Urinary bladder (tissue), 3 donors: ENCODE measurements at regions not wholly inside any gene's neighbourhood (a gene's known extent, or its start where the extent isn't known, plus 50 kb on each side); places are given as distances from the start of the nearest gene placed in this dataset.

Source experiments
- DNase-seq: peaks from one replicate; pipeline ENCODE4 v3.0.0-alpha.2; 2015; ENCODE audit errors: extremely low spot score
- H3K27ac ChIP-seq: one replicate; pipeline ENCODE4 v1.5.1; 2013; ENCODE audit warnings: low read depth, mild to moderate bottlenecking, moderate library complexity
- H3K36me3 ChIP-seq: one replicate; pipeline ENCODE4 v1.6.1; 2013; ENCODE audit warnings: mild to moderate bottlenecking, moderate library complexity; ENCODE audit not compliant: insufficient read depth
- H3K4me1 ChIP-seq: one replicate; pipeline ENCODE4 v1.6.1; 2013; ENCODE audit warnings: mild to moderate bottlenecking, moderate library complexity; ENCODE audit not compliant: insufficient read depth
- H3K4me3 ChIP-seq: one replicate; pipeline ENCODE4 v1.5.1; 2013; ENCODE audit warnings: low read depth, low read length
- WGBS: extraction: QIAGEN DNeasy Blood & Tissue Kit; methylation state at CpG from one replicate; pipeline ENCODE4 v1.1.7; 2013; 5-methylcytosine and 5-hydroxymethylcytosine counted together
- donor health status: healthy with polysubstance abuse.
- donor health status: healthy.

GRCh38 chr5:56323505-56323904 lies 90.4 kb upstream of the ANKRD55 start:
- no peak overlapping the region for H3K27ac ChIP-seq
- no peak overlapping the region for H3K4me3 ChIP-seq
- no peak for DNase-seq
- no peaks in the 10 kb centered on the region for H3K4me1 ChIP-seq
- H3K36me3 ChIP-seq: no peaks in the 10 kb centered on the region
- 70% methylated on average over 2 of the region's 2 CpGs for WGBS

DNA sequence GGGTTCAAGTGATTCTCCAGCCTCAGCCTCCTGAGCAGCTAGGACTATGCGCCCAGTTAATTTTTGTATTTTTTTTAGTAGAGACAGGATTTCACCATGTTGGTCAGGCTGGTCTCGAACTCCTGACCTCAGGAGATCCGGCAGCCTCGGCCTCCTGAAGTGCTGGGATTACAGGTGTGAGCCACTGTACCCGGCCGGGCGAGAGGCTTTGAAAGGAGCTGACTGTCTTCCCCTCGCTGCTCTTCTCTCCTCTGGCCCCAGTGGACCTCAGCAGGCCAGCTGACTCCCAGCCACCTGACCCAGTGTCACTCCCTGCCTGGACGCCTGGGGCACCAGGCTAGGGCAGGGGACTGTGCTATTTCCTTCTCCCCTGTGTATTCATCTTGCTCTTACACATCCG lies 89.5 kb upstream of the ANKRD55 start:
- Histone ChIP-seq H3K27ac (no peak overlapping the region), H3K4me3 (no peak overlapping the region), H3K36me3 (no peaks in the 10 kb centered on the region), H3K4me1 (no peaks in the 10 kb centered on the region)
- DNase-seq: no peak
- WGBS: 95% methylated on average over 10 of the region's 10 CpGs

- WGBS: 96% methylated on average over 10 of the region's 10 CpGs
- Histone ChIP-seq H3K4me3 (no peak overlapping the region), H3K36me3 (no peaks in the 10 kb centered on the region), H3K27ac (no peak overlapping the region), H3K4me1 (no peaks in the 10 kb centered on the region)
- no peak for DNase-seq
These were observed 88.2 kb upstream of the ANKRD55 start for GRCh38 chr5:56321236-56321881.

GRCh38 chr5:56320686-56321085 lies 87.6 kb upstream of the ANKRD55 start:
- no peak for DNase-seq
- H3K36me3 ChIP-seq: no peaks in the 10 kb centered on the region
- WGBS: 99% methylated on average over 3 of the region's 3 CpGs
- H3K4me3 ChIP-seq: no peak overlapping the region
- no peak overlapping the region for H3K27ac ChIP-seq
- no peaks in the 10 kb centered on the region for H3K4me1 ChIP-seq

GRCh38 chr5:56319526-56320181 lies 86.5 kb upstream of the ANKRD55 start:
- H3K27ac ChIP-seq: no peak overlapping the region
- 71% methylated on average over 19 of the region's 19 CpGs for WGBS
- H3K4me1 ChIP-seq: no peaks in the 10 kb centered on the region
- no peaks in the 10 kb centered on the region for H3K36me3 ChIP-seq
- no peak for DNase-seq
- H3K4me3 ChIP-seq: no peak overlapping the region

DNA sequence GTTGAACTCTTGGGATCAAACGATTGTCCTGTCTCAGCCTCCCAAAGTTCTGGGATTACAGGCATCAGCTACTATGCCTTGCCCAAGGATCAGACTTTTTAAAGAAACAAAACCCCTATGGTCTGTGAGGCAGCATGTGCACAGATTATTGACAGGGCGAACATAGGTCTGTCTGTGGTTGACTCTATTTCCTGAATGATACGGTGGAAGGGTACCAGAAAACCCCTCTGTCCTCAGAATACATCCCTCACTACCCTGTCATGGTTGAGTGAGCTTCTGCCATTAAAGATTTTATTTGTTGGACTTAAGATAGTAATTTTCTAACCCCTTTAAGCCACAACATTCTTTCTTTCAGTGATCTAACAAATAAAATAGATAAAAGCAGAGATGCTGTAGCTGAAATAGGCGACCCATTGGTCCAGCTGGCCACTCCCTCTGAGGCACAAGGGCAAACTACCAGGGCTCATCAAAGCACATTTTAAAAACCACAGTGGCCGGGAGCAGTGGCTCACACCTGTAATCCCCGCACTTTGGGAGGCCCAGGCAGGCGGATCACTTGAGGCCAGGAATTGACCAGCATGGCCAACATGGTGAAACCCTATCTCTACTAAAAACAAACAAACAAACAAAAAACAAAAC lies 84.9 kb upstream of the ANKRD55 start:
- Histone ChIP-seq H3K27ac (no peak overlapping the region), H3K36me3 (no peaks in the 10 kb centered on the region), H3K4me1 (no peaks in the 10 kb centered on the region), H3K4me3 (no peak overlapping the region)
- no peak for DNase-seq
- 93% methylated on average over 7 of the region's 7 CpGs for WGBS

GRCh38 chr5:56316299-56316994 lies 83.3 kb upstream of the ANKRD55 start:
- 69% methylated on average over 4 of the region's 4 CpGs for WGBS

DNA sequence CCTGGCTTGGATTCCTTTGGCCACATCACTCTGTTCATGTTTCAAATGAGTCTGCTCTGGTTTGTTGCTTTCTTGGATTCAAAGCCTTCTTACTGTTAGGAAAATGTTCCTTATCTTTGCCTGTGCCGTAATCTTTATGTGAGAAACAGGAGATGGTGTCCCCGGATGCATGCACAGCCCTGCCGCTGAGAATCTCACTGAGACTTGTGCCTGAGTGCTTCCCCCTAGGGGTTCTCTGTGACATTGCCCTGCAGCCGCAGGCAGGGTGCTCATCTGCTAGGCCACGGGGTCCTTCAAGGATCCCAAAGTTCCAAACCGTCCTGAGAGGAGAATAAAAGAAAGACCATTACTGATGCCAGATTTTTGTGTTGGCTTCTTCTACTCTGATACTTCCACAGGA lies 81.4 kb upstream of the ANKRD55 start:
- Histone ChIP-seq H3K36me3 (no peaks in the 10 kb centered on the region), H3K4me3 (no peak overlapping the region), H3K27ac (no peak overlapping the region), H3K4me1 (no peaks in the 10 kb centered on the region)
- WGBS: 55% methylated on average over 6 of the region's 6 CpGs
- no peak for DNase-seq

More at GRCh38 chr5:56316299-56316994, 83.3 kb upstream of the ANKRD55 start:
- Histone ChIP-seq H3K27ac (no peak overlapping the region), H3K4me3 (no peak overlapping the region), H3K4me1 (no peaks in the 10 kb centered on the region), H3K36me3 (no peaks in the 10 kb centered on the region)
- no peak for DNase-seq

DNA sequence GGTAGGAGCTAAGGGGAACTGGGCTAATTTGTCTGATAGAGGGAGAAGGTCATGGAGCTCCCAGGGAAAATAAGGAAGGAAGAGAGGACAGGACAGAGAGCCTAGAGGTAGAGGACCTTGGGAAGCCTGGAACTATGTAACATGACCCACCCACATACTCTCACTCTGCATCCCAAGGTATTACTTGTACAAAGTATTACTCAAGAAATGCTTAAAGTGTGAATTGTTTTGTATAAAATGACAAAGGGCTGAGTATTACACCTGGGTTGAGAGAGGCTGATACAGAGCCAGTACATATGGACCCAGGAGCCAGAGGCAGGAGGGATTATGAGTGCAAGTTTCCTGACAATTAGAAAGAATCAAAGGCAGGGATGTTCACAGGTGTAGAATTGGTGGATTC lies 80.5 kb upstream of the ANKRD55 start:
- Histone ChIP-seq H3K27ac (no peak overlapping the region), H3K4me3 (no peak overlapping the region), H3K36me3 (no peaks in the 10 kb centered on the region), H3K4me1 (no peaks in the 10 kb centered on the region)
- DNase-seq: no peak

DNA sequence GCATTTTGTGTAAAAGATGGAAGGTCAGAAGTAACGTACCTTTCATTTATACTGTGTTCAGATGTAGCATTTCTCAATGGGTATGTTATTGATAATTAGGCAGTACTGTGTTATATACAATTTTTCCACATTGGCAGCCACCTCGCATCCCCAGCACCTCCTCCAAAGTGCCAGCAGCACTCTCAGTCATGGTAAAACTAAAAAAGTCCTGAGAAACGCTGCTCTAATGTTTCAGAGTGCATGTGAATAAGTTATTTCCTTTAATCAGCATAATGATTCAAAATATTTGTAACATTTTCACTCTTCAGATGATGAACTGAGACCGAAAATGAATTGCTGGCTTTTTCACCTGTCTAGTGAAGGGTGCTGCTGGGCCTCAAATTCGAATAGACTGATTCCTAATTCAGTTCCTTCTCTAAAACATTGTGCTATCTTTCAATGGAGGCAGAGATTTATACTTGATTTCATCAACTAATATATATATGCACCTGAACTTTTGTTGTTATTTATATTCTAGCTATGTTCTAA lies 79.9 kb upstream of the ANKRD55 start:
- no peak overlapping the region for H3K4me3 ChIP-seq
- WGBS: 97% methylated on average over 5 of the region's 5 CpGs
- H3K27ac ChIP-seq: no peak overlapping the region
- H3K4me1 ChIP-seq: no peaks in the 10 kb centered on the region
- no peak for DNase-seq
- no peaks in the 10 kb centered on the region for H3K36me3 ChIP-seq

DNA sequence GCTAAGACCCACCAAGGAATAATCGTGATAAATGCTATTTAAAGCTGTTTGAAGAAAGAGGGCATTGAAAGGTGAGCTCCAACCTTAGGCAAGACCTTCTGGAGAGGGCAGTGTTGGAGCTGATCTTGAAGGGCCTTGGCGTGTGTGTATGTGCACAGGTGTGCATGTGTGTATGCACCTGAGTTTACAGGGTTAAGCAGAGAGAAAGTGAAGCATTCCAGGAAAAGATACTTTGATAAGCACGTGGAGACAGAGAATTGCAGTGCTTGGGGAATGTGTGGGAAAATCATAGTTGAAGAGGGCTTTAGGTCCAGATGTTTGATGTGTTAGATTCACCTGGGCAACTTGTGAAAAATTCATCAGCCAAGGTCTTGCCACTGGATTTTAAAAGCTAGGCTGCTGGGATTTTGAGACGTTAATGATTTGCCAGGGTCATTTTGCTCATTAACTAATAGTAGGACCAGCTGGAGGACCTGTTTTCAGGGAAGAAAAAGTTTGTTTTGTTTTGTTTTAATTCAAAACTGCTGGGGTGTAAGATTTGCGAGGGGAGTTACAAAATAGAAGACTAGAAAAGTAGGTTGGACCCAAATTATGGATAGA lies 78.3 kb upstream of the ANKRD55 start:
- no peak for DNase-seq
- no peak overlapping the region for H3K4me3 ChIP-seq
- H3K36me3 ChIP-seq: no peaks in the 10 kb centered on the region
- no peaks in the 10 kb centered on the region for H3K4me1 ChIP-seq
- 52% methylated on average over 5 of the region's 5 CpGs for WGBS
- H3K27ac ChIP-seq: no peak overlapping the region

DNA sequence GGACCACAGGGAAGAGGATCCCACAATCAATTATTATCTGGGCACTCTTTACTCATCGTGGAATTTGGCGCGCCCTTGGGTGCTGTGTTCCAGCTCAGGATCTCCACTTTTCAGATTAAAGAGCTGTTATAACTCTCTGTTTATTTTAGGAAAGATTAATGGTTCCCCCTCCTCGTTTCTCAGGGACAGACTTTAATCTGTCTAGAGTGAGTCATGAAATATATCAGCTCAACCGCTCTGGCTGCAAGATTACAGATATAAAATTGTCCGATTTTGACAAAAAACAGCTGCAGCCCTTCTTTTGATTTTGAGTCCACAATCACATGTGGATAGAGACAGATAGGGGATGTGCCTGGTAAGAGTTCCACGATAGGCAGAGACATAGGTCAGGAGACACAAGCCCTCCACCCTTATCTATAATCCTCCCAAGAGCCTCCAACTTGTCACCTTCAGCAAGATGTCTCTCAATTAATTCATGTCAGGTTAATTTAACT lies 77.6 kb upstream of the ANKRD55 start:
- 19% methylated on average over 7 of the region's 7 CpGs for WGBS
- no peaks in the 10 kb centered on the region for H3K4me1 ChIP-seq
- no peak overlapping the region for H3K27ac ChIP-seq
- H3K4me3 ChIP-seq: no peak overlapping the region
- no peaks in the 10 kb centered on the region for H3K36me3 ChIP-seq
- no peak for DNase-seq

DNA sequence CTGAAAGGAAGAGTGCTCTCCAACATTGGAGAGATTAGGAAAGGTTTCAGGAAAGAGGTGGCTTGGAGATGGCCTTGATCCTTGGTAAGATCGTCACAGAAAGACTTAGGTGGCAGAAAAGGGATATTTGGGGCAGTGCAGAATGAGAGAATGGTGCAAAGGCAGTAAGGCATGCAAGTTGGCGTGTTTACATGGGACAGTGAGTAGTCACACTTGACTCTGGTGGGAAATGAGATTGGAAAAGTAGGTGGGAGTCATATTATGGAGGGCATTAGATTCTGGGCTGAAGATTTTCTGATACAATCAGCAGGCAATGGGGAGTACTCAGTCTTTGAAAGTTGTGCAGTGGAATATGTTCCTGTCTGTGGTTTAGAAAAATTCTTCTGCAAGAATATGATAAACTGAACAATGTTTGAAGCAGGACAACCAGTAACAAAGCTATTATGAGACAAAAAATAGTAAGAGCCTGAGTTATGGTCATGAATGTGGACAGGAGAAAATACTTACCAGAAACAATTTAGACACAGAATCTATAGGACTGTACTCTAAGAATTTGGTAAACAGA lies 76.2 kb upstream of the ANKRD55 start:
- 96% methylated on average over 2 of the region's 2 CpGs for WGBS
- Histone ChIP-seq H3K27ac (no peak overlapping the region), H3K4me1 (no peaks in the 10 kb centered on the region), H3K4me3 (no peak overlapping the region), H3K36me3 (no peaks in the 10 kb centered on the region)
- DNase-seq: no peak
